Activated CD4-positive, alpha-beta memory T cell treated with anti-CD3 and anti-CD28 coated beads, Interleukin-2, amount 10 ng/mL, durations not matched to agents 7 days and 5 days (primary cell): ENCODE measurements at regions not wholly inside any gene's neighbourhood (a gene's known extent, or its start where the extent isn't known, plus 50 kb on each side); places are given as distances from the start of the nearest gene placed in this dataset.

Experiments
- CTCF ChIA-PET: fragments of 350-600 bp; sonication (Branson Sonifier 250); formaldehyde crosslinking; loops from one replicate; lab custom pipeline; 2021; ENCODE audit warnings: antibody characterized with exemption, inconsistent platforms; lab: Charles Lee
- POLR2A ChIA-PET: fragments of 350-600 bp; sonication (Branson Sonifier 250); formaldehyde crosslinking; loops from one replicate; lab custom pipeline; 2021; ENCODE audit warnings: antibody characterized with exemption; lab: Charles Lee
- DNase-seq: peaks from one replicate; pipeline ENCODE4 v3.0.0-alpha.2; 2020
- H3K27ac Mint-ChIP-seq: one replicate; pipeline ENCODE4 v1.8.0; 2021; ENCODE audit warnings: mild to moderate bottlenecking, mixed read lengths
- H3K27me3 Mint-ChIP-seq: one replicate; pipeline ENCODE4 v1.8.0; 2021; ENCODE audit warnings: mixed read lengths
- H3K36me3 Mint-ChIP-seq: one replicate; pipeline ENCODE4 v1.8.0; 2021; ENCODE audit warnings: low read depth, mixed read lengths
- H3K4me1 Mint-ChIP-seq: one replicate; pipeline ENCODE4 v1.8.0; 2021; ENCODE audit warnings: mixed read lengths
- H3K4me3 Mint-ChIP-seq: one replicate; pipeline ENCODE4 v1.8.0; 2021; ENCODE audit warnings: mild to moderate bottlenecking, mixed read lengths
- H3K9me3 Mint-ChIP-seq: one replicate; pipeline ENCODE4 v1.8.0; 2021; ENCODE audit warnings: mixed read lengths

DNA sequence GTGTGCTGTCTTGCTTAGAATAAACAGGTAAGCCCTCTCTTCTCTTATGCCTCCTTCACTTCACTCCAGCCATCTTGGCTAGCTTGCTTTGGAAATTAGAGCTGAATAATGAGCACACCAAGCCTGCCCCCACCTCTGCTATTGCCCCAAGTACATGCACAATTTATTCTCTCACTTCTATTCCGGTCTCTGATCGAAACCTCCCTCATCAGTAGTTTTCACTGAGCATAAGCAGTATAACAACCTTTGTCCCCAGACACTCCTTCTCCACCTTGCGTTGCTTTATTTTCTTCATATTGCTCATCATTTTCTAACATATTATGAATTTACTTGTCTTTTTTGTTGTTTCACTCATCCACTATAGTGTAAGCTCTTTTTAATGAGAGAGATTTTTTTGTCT lies 253.4 kb downstream of the GXYLT1 start:
- no peak for DNase-seq
- Mint-ChIP-seq H3K4me3 (no peak overlapping the region), H3K4me1 (no peaks in the 10 kb centered on the region), H3K9me3 (no peaks in the 10 kb centered on the region), H3K36me3 (no peaks in the 10 kb centered on the region), H3K27me3 (no peaks in the 10 kb centered on the region), H3K27ac (no peak overlapping the region)
- ChIA-PET POLR2A (no interaction called here), CTCF (no interaction called here)

DNA sequence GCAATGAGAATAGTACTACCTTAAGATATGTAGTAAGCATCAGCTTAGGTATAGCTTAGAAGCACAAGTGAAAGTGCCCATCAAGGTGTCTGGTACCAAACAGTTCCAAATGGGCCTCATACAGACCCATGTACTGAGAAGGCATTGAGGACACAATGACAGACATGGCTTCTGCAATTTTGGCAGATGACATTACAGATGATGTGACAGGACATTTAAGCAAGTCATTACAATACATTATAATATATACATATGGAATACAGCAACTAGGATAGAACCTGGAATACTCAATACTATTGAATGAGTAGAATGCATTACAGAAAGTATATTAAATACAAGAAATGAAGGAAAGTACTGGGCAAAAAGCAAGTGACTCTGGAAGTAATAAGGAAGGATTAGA lies 256.4 kb downstream of the GXYLT1 start:
- Mint-ChIP-seq H3K9me3 (no peaks in the 10 kb centered on the region), H3K4me1 (no peaks in the 10 kb centered on the region)
- CTCF ChIA-PET, result no interaction called here

DNA sequence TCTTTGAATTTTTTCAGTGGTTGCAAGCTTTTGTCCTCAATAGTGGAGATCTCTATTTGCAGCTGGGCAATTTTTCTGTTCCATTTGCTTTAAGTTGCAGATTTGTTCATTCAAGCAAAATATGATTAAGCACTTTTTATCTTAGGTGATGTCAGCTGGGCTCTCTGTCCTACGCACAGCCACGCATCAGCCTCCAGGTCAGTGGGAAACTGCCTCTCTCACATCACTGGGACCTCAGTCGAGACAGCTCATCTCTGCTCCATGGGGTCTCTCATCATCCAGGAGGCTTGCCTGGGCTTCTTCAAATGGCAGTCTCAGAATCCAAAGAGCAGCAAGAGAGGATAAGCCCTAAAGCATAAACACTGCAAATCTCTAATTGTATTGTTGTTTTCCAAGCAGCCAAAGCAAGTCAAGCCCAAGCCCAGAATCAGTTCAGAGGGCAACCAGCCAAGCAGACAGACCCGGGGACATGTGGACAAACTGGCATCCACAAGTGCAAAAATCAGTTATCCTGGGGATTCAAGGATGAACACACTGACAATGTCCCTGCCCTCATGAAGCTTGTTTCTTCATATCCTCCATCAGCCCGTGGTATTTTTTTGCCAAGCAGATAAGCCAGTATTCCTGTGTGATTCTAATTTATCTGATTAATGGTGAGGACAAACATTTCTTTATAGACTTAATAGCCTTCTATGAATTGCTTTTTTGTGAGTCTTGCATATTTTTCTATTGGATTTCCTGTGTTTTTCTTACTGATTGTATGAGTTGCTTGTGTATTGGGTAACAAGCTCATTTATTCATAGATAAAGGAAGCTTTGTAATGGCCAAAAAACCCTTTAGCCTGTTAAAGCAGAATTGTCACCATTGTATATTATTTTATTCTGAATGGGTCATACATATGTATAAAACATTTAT lies 262.5 kb downstream of the GXYLT1 start:
- Mint-ChIP-seq H3K27ac (no peak overlapping the region), H3K27me3 (no peaks in the 10 kb centered on the region), H3K9me3 (no peaks in the 10 kb centered on the region), H3K4me1 (no peaks in the 10 kb centered on the region), H3K36me3 (no peaks in the 10 kb centered on the region), H3K4me3 (no peak overlapping the region)
- no peak for DNase-seq
- ChIA-PET CTCF (no interaction called here), POLR2A (no interaction called here)

More for the DNA sequence above, 256.4 kb downstream of the GXYLT1 start:
- H3K36me3 Mint-ChIP-seq, result no peaks in the 10 kb centered on the region
- no peaks in the 10 kb centered on the region for H3K27me3 Mint-ChIP-seq
- POLR2A ChIA-PET, result no interaction called here
- H3K27ac Mint-ChIP-seq, result no peak overlapping the region
- no peak for DNase-seq
- no peak overlapping the region for H3K4me3 Mint-ChIP-seq

DNA sequence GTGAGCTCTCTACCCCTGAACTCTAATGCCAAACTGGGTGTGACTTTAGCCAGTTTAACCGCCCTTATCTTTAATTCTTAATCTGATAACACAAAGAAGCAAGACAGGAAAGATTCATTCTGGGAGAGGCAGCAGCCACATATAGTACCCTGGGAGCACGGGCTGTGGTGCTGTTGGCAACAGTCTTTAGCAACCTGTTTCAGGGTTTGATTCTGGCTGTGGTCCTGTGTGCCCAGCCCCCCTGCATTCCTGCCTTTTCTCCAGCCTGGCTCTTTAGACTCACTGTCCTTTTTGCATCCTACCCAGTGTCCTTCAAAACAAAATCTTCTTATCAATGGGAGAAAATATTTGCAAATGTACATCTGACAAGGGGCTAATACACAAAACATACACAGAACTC lies 275.2 kb downstream of the GXYLT1 start:
- Mint-ChIP-seq H3K27ac (no peak overlapping the region), H3K4me1 (no peaks in the 10 kb centered on the region), H3K4me3 (no peak overlapping the region), H3K9me3 (no peaks in the 10 kb centered on the region), H3K27me3 (peaks cover under 1% of the 10 kb centered on the region), H3K36me3 (no peaks in the 10 kb centered on the region)
- CTCF ChIA-PET, result no interaction called here
- no peak for DNase-seq
- POLR2A ChIA-PET, result no interaction called here

DNA sequence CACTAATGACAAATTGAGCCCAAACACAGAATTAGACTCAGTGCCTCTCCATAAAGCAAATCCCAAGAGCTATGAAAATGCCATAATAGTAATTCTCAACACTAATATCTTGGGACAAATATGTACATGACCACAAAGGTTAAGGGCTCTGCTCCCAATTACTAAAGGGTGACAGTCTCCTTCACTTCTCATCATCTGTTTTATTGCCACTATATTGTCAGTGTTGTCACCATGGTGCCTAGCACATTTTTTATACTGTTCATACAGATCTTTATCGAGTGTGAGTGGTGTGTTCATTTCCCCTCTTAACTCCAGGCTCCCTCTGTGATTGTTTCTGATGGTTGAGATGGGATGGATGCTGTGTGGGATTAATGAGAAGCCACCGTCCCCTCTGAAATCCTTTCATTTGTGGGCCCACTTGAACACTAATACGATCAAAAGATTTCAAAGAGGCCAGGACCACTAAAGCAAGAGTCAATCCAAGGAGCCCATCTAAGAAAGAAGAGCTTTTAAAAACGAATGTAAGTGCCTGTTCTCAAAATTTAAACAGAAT lies 277.7 kb downstream of the GXYLT1 start:
- Mint-ChIP-seq H3K36me3 (no peaks in the 10 kb centered on the region), H3K27me3 (peaks cover 3% of the 10 kb centered on the region), H3K4me3 (no peak overlapping the region), H3K4me1 (no peaks in the 10 kb centered on the region), H3K9me3 (no peaks in the 10 kb centered on the region), H3K27ac (no peak overlapping the region)
- DNase-seq, result no peak
- ChIA-PET CTCF (no interaction called here), POLR2A (no interaction called here)

DNA sequence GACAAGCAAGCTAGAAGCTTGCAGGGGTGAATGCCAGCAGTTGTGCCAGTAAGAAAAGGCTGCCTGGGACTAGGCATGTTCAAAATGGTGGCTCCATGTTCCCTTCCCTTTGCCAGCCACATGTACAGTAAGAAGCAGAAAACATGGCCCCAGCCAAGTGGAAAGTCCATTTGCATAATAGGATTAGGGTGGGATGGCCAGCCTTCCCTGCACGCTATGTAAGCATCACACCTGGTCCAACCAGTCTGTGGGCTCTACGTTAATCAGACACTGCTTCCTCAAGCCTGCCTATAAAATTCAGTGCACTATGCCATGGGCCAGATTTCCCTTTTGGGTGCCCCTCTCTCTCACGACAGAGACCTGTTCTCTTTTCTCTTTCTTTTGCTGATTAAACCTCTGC lies 288.4 kb downstream of the GXYLT1 start:
- H3K27ac Mint-ChIP-seq, result no peak overlapping the region
- POLR2A ChIA-PET, result no interaction called here
- no peaks in the 10 kb centered on the region for H3K36me3 Mint-ChIP-seq
- H3K27me3 Mint-ChIP-seq, result no peaks in the 10 kb centered on the region
- H3K9me3 Mint-ChIP-seq, result no peaks in the 10 kb centered on the region
- CTCF ChIA-PET, result no interaction called here
- no peak for DNase-seq
- H3K4me3 Mint-ChIP-seq, result no peak overlapping the region
- H3K4me1 Mint-ChIP-seq, result no peaks in the 10 kb centered on the region

DNA sequence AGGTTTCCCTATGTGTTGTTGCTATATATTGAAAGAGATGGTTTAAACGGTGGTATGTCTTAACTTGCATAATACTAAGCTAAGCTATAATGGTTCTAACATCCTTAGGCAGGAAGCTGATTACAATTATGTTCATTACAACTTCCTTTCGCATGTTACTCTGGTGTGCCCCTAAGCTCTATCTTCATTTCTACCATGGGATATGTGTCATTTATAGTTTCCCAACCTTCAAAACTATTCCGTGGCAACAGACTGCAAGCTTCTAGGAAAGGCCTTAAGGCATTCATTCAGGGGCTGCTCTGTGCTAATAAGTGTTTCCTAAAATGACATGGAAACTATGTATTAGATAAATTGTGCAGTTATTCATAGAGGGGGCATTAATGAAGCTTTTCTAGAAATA lies 294.6 kb downstream of the GXYLT1 start:
- ChIA-PET POLR2A (no interaction called here), CTCF (no interaction called here)
- Mint-ChIP-seq H3K4me1 (no peaks in the 10 kb centered on the region), H3K27ac (no peak overlapping the region), H3K27me3 (no peaks in the 10 kb centered on the region), H3K36me3 (no peaks in the 10 kb centered on the region), H3K9me3 (no peaks in the 10 kb centered on the region), H3K4me3 (no peak overlapping the region)
- no peak for DNase-seq

DNA sequence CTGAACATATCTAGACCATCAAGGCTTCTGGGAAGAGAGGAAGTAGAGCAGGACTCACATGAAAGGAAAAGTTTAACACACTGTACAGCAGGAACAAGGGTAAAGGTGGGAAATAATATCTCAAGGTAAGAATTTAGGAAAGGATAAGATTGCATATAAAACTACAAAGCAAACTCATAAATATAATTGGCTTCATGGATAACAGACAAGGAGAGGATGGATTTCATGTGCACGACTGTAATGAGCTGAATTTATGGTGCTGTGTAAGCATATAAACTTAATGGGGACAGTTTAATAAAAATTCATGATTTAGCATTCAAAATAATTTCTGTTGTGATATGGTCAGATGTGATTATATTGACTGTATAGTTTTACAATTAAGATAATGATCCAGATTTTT lies 298.0 kb downstream of the GXYLT1 start:
- no peak for DNase-seq
- Mint-ChIP-seq H3K9me3 (no peaks in the 10 kb centered on the region), H3K36me3 (no peaks in the 10 kb centered on the region), H3K4me3 (no peak overlapping the region), H3K4me1 (no peaks in the 10 kb centered on the region), H3K27ac (no peak overlapping the region), H3K27me3 (no peaks in the 10 kb centered on the region)
- ChIA-PET POLR2A (no interaction called here), CTCF (no interaction called here)

DNA sequence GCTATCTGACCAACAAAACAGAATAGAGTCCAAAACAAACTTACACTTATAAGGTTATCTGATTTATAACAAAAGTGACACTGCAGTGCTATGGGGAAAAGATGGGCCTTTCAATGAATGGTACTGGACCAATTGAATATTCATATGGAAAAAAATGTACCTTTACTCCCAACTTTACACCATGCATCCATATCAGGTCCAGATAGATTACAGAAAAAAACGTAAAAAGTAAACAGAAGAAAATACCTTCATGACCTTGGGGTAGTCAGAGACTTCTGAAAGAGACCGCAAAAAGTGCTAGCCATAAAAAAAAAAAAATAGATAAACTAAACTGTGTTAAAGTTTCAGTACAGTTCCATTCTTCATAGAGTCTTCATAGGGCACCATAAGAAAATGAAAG lies 308.3 kb downstream of the GXYLT1 start:
- no peak overlapping the region for H3K27ac Mint-ChIP-seq
- no peaks in the 10 kb centered on the region for H3K9me3 Mint-ChIP-seq
- ChIA-PET CTCF (no interaction called here), POLR2A (no interaction called here)
- H3K27me3 Mint-ChIP-seq, result peaks cover 4% of the 10 kb centered on the region
- H3K4me1 Mint-ChIP-seq, result no peaks in the 10 kb centered on the region
- no peaks in the 10 kb centered on the region for H3K36me3 Mint-ChIP-seq
- no peak overlapping the region for H3K4me3 Mint-ChIP-seq
- no peak for DNase-seq

DNA sequence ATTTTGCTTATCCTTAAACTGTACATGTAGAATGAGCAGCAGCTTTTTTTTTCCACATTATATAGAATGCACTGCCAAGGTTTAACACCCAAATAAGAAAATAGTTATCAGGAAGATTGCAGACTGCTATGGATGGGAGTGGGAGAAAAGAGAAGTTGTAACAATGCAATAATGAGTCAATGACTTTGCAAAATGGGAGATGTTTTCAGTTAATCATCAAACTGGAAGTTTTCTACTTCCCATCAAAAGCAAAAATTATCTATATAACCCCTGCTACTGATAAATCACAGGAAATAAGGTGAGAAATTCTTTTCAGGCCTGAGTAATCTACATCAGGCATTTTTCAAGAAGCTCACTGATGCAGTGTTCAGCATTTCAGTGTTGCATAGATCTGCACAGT lies 309.1 kb downstream of the GXYLT1 start:
- CTCF ChIA-PET, result no interaction called here
- H3K9me3 Mint-ChIP-seq, result no peaks in the 10 kb centered on the region
- no peaks in the 10 kb centered on the region for H3K4me1 Mint-ChIP-seq
- H3K27me3 Mint-ChIP-seq, result peaks cover 2% of the 10 kb centered on the region
- POLR2A ChIA-PET, result no interaction called here
- DNase-seq, result no peak
- no peak overlapping the region for H3K27ac Mint-ChIP-seq
- H3K4me3 Mint-ChIP-seq, result no peak overlapping the region
- no peaks in the 10 kb centered on the region for H3K36me3 Mint-ChIP-seq

DNA sequence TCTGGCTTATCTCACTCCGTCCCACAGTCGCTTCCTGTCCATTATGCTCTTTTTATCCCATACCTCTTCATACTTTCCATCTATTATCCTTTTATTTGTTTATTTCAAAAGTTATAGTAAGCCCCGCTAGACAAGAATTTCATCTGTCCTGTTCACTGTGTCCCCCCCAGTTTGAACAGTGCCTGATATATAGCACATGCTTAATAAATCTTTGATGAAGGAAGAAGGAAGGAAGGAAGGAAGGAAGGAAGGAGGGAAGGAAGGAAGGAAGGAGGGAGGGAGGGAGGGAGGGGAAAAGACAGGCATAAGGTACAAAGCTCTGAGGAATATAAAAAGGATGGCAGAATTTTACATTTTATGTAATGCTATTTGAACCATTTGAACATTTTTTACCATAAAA lies 324.7 kb downstream of the GXYLT1 start:
- ChIA-PET POLR2A (no interaction called here), CTCF (no interaction called here)
- Mint-ChIP-seq H3K9me3 (no peaks in the 10 kb centered on the region), H3K4me3 (no peak overlapping the region), H3K27me3 (no peaks in the 10 kb centered on the region), H3K27ac (no peak overlapping the region), H3K4me1 (no peaks in the 10 kb centered on the region), H3K36me3 (no peaks in the 10 kb centered on the region)
- no peak for DNase-seq

DNA sequence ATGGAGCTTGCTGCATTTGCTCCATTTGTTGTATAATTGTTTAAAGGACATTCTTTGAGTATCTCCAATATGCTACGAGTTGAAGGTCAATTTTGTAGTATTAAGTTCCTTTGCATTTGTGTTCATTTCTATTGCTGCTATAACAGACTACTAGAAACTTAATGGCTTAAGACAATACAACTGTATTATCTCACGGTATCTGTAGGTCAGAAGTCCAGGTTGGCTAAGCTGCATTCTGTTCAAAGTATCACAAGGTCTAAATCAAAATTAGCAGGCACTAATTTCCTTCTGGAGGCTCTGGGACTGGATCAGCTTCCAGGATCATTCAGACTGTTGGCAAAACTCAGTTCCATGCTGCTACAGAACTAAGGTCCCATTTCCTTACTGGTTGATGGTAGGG lies 340.6 kb downstream of the GXYLT1 start:
- CTCF ChIA-PET, result interaction anchor here (0.5 kb wide), 1 partner anchor 1601 kb away, joined by 4 read pairs; no protein-coding TSS in a partner anchor
- H3K27ac Mint-ChIP-seq, result no peak overlapping the region
- no peaks in the 10 kb centered on the region for H3K9me3 Mint-ChIP-seq
- POLR2A ChIA-PET, result no interaction called here
- H3K4me1 Mint-ChIP-seq, result no peaks in the 10 kb centered on the region
- no peaks in the 10 kb centered on the region for H3K36me3 Mint-ChIP-seq
- no peak for DNase-seq
- no peaks in the 10 kb centered on the region for H3K27me3 Mint-ChIP-seq
- no peak overlapping the region for H3K4me3 Mint-ChIP-seq

DNA sequence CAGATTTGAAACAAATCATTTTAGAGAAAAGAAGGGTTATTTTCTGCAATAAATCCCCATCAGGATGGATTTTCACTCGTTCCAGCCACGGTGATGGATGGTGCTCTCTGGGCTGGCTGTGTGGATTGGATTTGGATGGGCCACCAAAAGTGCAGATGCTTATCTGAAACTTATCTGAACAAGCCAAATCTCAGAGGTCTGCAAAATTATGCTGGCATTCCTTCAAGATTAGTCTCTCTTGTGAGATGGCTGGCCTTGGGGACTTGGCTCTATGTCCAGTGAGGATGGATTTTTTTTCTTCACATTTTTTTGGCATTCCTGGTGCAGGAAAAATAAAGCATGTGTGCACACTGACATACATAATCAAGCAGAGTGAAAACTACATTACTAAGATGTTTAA lies 341.9 kb downstream of the GXYLT1 start:
- Mint-ChIP-seq H3K27me3 (no peaks in the 10 kb centered on the region), H3K27ac (no peak overlapping the region), H3K9me3 (no peaks in the 10 kb centered on the region), H3K4me3 (no peak overlapping the region), H3K4me1 (no peaks in the 10 kb centered on the region), H3K36me3 (no peaks in the 10 kb centered on the region)
- ChIA-PET POLR2A (no interaction called here), CTCF (no interaction called here)
- DNase-seq, result no peak

DNA sequence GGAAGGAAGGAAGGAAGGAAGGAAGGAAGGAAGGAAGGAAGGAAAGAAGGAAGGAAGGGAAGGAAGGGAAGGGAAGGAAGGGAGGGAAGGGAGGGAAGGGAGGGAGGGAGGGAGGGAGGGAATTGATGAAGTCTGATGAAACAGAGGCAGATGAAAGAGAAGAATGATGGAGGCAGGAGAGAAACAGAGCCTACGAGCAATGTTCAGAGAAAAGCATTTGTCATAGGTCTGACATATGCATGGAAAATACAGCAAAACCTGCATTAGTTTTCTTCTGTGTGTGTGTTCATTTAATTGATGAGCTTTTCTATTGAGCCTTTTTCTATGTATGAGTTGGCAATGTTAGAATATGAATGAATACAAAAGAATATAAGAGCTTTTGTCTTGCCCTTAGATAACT lies 343.4 kb downstream of the GXYLT1 start:
- Mint-ChIP-seq H3K27me3 (no peaks in the 10 kb centered on the region), H3K4me3 (no peak overlapping the region), H3K9me3 (no peaks in the 10 kb centered on the region), H3K36me3 (no peaks in the 10 kb centered on the region), H3K4me1 (no peaks in the 10 kb centered on the region), H3K27ac (no peak overlapping the region)
- DNase-seq, result no peak
- POLR2A ChIA-PET, result no interaction called here
- CTCF ChIA-PET, result no interaction called here
